Esophagus squamous epithelium (tissue), 5 donors: ENCODE measurements at regions not wholly inside any gene's neighbourhood (a gene's known extent, or its start where the extent isn't known, plus 50 kb on each side); places are given as distances from the start of the nearest gene placed in this dataset.

ENCODE experiments used
- DNase-seq: peaks from one replicate; lab custom pipeline; 2025; lab: John Stamatoyannopoulos, UW
- H3K27ac ChIP-seq, 4 donors: fragments of 200-600 bp; sonication (generic); one replicate each; pipeline ENCODE4 v1.5.1; 2016 to 2019; ENCODE audit warnings: mild to moderate bottlenecking in 1 of 4
- H3K27me3 ChIP-seq, 4 donors: fragments of 200-600 bp; sonication (generic); 1 replicate in 3 of 4; 2 replicates in 1 of 4; pipeline versions ENCODE4 v1.5.1 to v1.6.0; 2017 to 2021; ENCODE audit warnings: antibody characterized with exemption in 1 of 4
- H3K36me3 ChIP-seq, 3 donors: fragments of 200-600 bp; sonication (generic); one replicate each; pipeline ENCODE4 v1.5.1; 2016 to 2019
- H3K4me1 ChIP-seq, 3 donors: fragments of 200-600 bp; sonication (generic); one replicate each; pipeline ENCODE4 v1.5.1; 2017 to 2019
- H3K4me3 ChIP-seq, 4 donors: fragments of 200-600 bp; sonication (generic); 1 replicate in 3 of 4; 2 replicates in 1 of 4; pipeline ENCODE4 v1.5.1; 2016 to 2019; ENCODE audit warnings: mild to moderate bottlenecking in 2 of 4, moderate library complexity in 1 of 4
- H3K9me3 ChIP-seq, 3 donors: fragments of 200-600 bp; sonication (generic); one replicate each; pipeline ENCODE4 v1.5.1; 2016 to 2019
- CTCF ChIP-seq, 6 experiments: fragments of 450-650 bp in 4 of 6; fragments of 200-600 bp in 2 of 6; sonication (generic) in 2 of 6; IDR thresholded peaks; one replicate each; pipeline ENCODE4 v1.5.1; 2016 to 2019; ENCODE audit warnings: antibody characterized with exemption in 6 of 6, mild to moderate bottlenecking in 4 of 6, moderate library complexity in 4 of 6
- POLR2A ChIP-seq, 4 donors: fragments of 450-650 bp; IDR thresholded peaks; one replicate each; pipeline ENCODE4 v1.6.1; 2017; ENCODE audit warnings: antibody characterized with exemption in 4 of 4, mild to moderate bottlenecking in 4 of 4, moderate library complexity in 3 of 4
- WGBS, 2 donors: methylation state at CpG; one replicate each; pipeline ENCODE4 v1.1.5; 2018; 5-methylcytosine and 5-hydroxymethylcytosine counted together
- intact Hi-C: fragments of 100-400 bp; cut with DNase I; formaldehyde crosslinking; loops from one replicate; pipeline ENCODE4 v1.15.0; 2022
- donor health status: DM: yes; HTN: yes; CAD: no.

GRCh38 chr2:100744589-100744988 lies 75.3 kb upstream of the NPAS2 start:
- TF ChIP-seq CTCF (IDR thresholded peaks at IDR 0.05) (no peak), POLR2A (IDR thresholded peaks at IDR 0.05) (no peak)
- H3K36me3 ChIP-seq: no peaks in the 10 kb centered on the region
- H3K9me3 ChIP-seq: no peaks in the 10 kb centered on the region
- peaks cover 0 to 12% (median 10%) of the 10 kb centered on the region in 3 donors for H3K4me1 ChIP-seq
- no peaks in the 10 kb centered on the region for H3K27me3 ChIP-seq
- intact Hi-C loops: no loop called here
- WGBS, 2 donors: 61 to 82% methylated on average over 3 to 5 of the region's 5 CpGs
- H3K4me3 ChIP-seq: no peak overlapping the region
- H3K27ac ChIP-seq: no peak overlapping the region
- no peak for DNase-seq

GRCh38 chr2:100745604-100746003 lies 74.3 kb upstream of the NPAS2 start:
- peaks cover 0 to 12% (median 10%) of the 10 kb centered on the region in 3 donors for H3K4me1 ChIP-seq
- H3K27me3 ChIP-seq: no peaks in the 10 kb centered on the region
- 83 to 90% methylated on average over 5 of the region's 5 CpGs for WGBS, 2 donors
- no peaks in the 10 kb centered on the region for H3K36me3 ChIP-seq
- H3K27ac ChIP-seq: no peak overlapping the region
- intact Hi-C loops: no loop called here
- no peak overlapping the region for H3K4me3 ChIP-seq
- no peak for TF ChIP-seq CTCF (IDR thresholded peaks at IDR 0.05)
- no peak for TF ChIP-seq POLR2A (IDR thresholded peaks at IDR 0.05)
- H3K9me3 ChIP-seq: no peaks in the 10 kb centered on the region
- DNase-seq: no peak

- no peaks in the 10 kb centered on the region for H3K36me3 ChIP-seq
- peaks cover 0 to 19% (median 9%) of the 10 kb centered on the region in 3 donors for H3K4me1 ChIP-seq
- intact Hi-C loops: no loop called here
- H3K27ac ChIP-seq: no peak overlapping the region
- H3K4me3 ChIP-seq: no peak overlapping the region
- no peaks in the 10 kb centered on the region for H3K27me3 ChIP-seq
- H3K9me3 ChIP-seq: no peaks in the 10 kb centered on the region
- no peak for DNase-seq
- 75 to 97% methylated on average over 2 of the region's 2 CpGs for WGBS, 2 donors
- TF ChIP-seq CTCF (IDR thresholded peaks at IDR 0.05): no peak
- no peak for TF ChIP-seq POLR2A (IDR thresholded peaks at IDR 0.05)
Observed at GRCh38 chr2:100747551-100747950, 72.4 kb upstream of the NPAS2 start.

GRCh38 chr2:100747996-100748615 lies 71.8 kb upstream of the NPAS2 start:
- Histone ChIP-seq H3K36me3 (no peaks in the 10 kb centered on the region), H3K27me3 (peaks cover 0 to under 1% (median 0%) of the 10 kb centered on the region in 4 donors), H3K9me3 (no peaks in the 10 kb centered on the region), H3K27ac (no peak overlapping the region), H3K4me3 (no peak overlapping the region), H3K4me1 (peaks cover 0 to 19% (median 11%) of the 10 kb centered on the region in 3 donors)
- DNase-seq: no peak
- intact Hi-C loops: no loop called here
- 62 to 86% methylated on average over 5 of the region's 5 CpGs for WGBS, 2 donors
- TF ChIP-seq POLR2A (IDR thresholded peaks at IDR 0.05): no peak
- no peak for TF ChIP-seq CTCF (IDR thresholded peaks at IDR 0.05)

- Histone ChIP-seq H3K27me3 (peaks cover 0 to 6% (median 0%) of the 10 kb centered on the region in 4 donors), H3K4me1 (peaks cover 0 to 22% (median 12%) of the 10 kb centered on the region in 3 donors), H3K27ac (no peak overlapping the region), H3K4me3 (no peak overlapping the region), H3K9me3 (no peaks in the 10 kb centered on the region), H3K36me3 (no peaks in the 10 kb centered on the region)
- DNase-seq: no peak
- intact Hi-C loops: no loop called here
- TF ChIP-seq CTCF (IDR thresholded peaks at IDR 0.05) (no peak), POLR2A (IDR thresholded peaks at IDR 0.05) (no peak)
Observed at GRCh38 chr2:100748673-100749072, 71.3 kb upstream of the NPAS2 start.
